ENCODE measurements at regions not wholly inside any gene's neighbourhood (a gene's known extent, or its start where the extent isn't known, plus 50 kb on each side); places are given as distances from the start of the nearest gene placed in this dataset.

- Histone ChIP-seq H2BK120ac (ENCODE audit: low read depth, low read length, poor library complexity, severe bottlenecking) (no peak overlapping the region), H3K56ac (ENCODE audit: insufficient read length, low read depth, low read length) (no peak overlapping the region), H3K9ac (ENCODE audit: extremely low read depth, insufficient read length, low read length) (no peak overlapping the region), H2AK5ac (ENCODE audit: insufficient read length, low read length) (no peak overlapping the region), H2BK20ac (ENCODE audit: low read depth, low read length, poor library complexity, severe bottlenecking) (no peak overlapping the region), H4K20me1 (ENCODE audit: control insufficient read depth, insufficient read depth, insufficient read length) (no peaks in the 10 kb centered on the region), H3K23ac (ENCODE audit: insufficient read length, low read depth, low read length) (no peak overlapping the region), H3K4me2 (ENCODE audit: insufficient read depth, insufficient read length, low read length) (no peak overlapping the region), H2BK5ac (ENCODE audit: insufficient read length, low read length) (no peak overlapping the region), H3K4ac (ENCODE audit: low read depth, low read length) (no peak overlapping the region), H3K79me2 (ENCODE audit: insufficient read depth, low read length) (no peaks in the 10 kb centered on the region), H3T11ph (ENCODE audit: low read length) (no peak overlapping the region), H3K18ac (ENCODE audit: insufficient read length, low read depth, low read length) (no peak overlapping the region), H3K4me1 (ENCODE audit: insufficient read depth, low read length) (0 out of 2 replicates have a peak, but pooled peaks cover 5% of the 10 kb centered on the region), H3K23me2 (ENCODE audit: insufficient read length, low read depth, low read length, poor library complexity, severe bottlenecking) (no peaks in the 10 kb centered on the region), H4K8ac (replicated peaks; ENCODE audit: insufficient read length, low read depth, low read length) (no peak overlapping the region), H4K5ac (ENCODE audit: insufficient read length, low read depth, low read length) (no peak overlapping the region), H2BK15ac (ENCODE audit: low read depth, low read length) (no peak overlapping the region), H4K91ac (ENCODE audit: insufficient read length, low read depth, low read length) (no peak overlapping the region), H3K27me3 (ENCODE audit: insufficient read depth, low read length) (no peaks in the 10 kb centered on the region), H2BK12ac (ENCODE audit: insufficient read length, low read depth, low read length) (no peak overlapping the region), H3K79me1 (ENCODE audit: insufficient read depth, low read depth, low read length, poor library complexity, severe bottlenecking) (no peaks in the 10 kb centered on the region), H3K14ac (ENCODE audit: insufficient read depth, low read length) (no peak overlapping the region), H3K27ac (ENCODE audit: insufficient read length, low read depth, low read length) (no peak overlapping the region), H2AFZ (ENCODE audit: low read length) (no peak overlapping the region), H3K9me3 (ENCODE audit: control insufficient read depth, low read depth, low read length) (no peaks in the 10 kb centered on the region)
- no peak overlapping the region for H3K4me3 Mint-ChIP-seq
- no peak for TF ChIP-seq CTCF (conservative IDR thresholded peaks at IDR 0.05)
- no peak for DNase-seq
- no peaks in the 10 kb centered on the region for H3K27me3 Mint-ChIP-seq (ENCODE audit: low read depth)
- peaks cover 0 to 14% of the 10 kb centered on the region in 2 experiments; a peak in 2 of 4 replicates for H3K4me1 Mint-ChIP-seq
- WGBS (ENCODE audit: extremely low coverage, insufficient read length, low lambda C conversion rate), result no CpG with 5 or more reads among the region's 3 CpGs
- H3K9me3 Mint-ChIP-seq, result no peaks in the 10 kb centered on the region
- no peak overlapping the region; a peak in 1 of 7 replicates for H3K27ac Mint-ChIP-seq
- H3K36me3 Mint-ChIP-seq (ENCODE audit: insufficient read depth in 1 of 3, low read depth in 3 of 3), result no peaks in the 10 kb centered on the region
Observed at GRCh38 chr1:55632058-55632457, 416.9 kb upstream of the USP24 start.

Data from H9 (cell line).